ENCODE measurements at regions not wholly inside any gene's neighbourhood (a gene's known extent, or its start where the extent isn't known, plus 50 kb on each side); places are given as distances from the start of the nearest gene placed in this dataset.

DNA sequence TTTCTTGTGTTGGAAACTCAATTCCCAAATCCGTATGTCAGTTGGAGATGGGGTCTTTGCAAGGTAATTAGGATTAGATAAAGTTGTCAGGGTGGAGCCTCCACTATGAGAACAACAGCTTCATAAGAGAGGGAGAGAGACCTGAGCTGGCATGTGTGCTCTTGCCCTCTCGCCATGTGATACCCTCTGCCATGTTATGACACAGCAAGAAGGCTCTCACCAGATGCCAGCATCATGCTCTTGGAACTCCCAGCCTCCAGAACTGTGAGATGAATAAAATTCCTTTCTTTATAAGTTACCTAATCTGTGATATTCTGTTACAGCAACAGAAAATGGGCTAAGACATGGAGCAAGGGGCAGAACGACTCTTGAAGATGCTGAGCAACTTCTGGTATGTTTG lies 201.9 kb upstream of the BOD1L1 start:
- Mint-ChIP-seq H3K9me3 (peaks cover 8% of the 10 kb centered on the region), H3K4me1 (no peaks in the 10 kb centered on the region), H3K36me3 (ENCODE audit: low read depth) (no peaks in the 10 kb centered on the region), H3K27me3 (peaks cover 2% of the 10 kb centered on the region), H3K4me3 (no peak overlapping the region), H3K27ac (no peak overlapping the region)
- intact Hi-C loops (cut with micrococcal nuclease): no loop called here
- CTCF ChIA-PET: no interaction called here
- TF ChIP-seq, protein P1, sequence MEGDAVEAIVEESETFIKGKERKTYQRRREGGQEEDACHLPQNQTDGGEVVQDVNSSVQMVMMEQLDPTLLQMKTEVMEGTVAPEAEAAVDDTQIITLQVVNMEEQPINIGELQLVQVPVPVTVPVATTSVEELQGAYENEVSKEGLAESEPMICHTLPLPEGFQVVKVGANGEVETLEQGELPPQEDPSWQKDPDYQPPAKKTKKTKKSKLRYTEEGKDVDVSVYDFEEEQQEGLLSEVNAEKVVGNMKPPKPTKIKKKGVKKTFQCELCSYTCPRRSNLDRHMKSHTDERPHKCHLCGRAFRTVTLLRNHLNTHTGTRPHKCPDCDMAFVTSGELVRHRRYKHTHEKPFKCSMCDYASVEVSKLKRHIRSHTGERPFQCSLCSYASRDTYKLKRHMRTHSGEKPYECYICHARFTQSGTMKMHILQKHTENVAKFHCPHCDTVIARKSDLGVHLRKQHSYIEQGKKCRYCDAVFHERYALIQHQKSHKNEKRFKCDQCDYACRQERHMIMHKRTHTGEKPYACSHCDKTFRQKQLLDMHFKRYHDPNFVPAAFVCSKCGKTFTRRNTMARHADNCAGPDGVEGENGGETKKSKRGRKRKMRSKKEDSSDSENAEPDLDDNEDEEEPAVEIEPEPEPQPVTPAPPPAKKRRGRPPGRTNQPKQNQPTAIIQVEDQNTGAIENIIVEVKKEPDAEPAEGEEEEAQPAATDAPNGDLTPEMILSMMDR (IDR thresholded peaks at IDR 0.05): no peak
- ATAC-seq (ENCODE audit: low read depth) (no peak), DNase-seq (no peak)
- POLR2A ChIA-PET: no interaction called here

DNA sequence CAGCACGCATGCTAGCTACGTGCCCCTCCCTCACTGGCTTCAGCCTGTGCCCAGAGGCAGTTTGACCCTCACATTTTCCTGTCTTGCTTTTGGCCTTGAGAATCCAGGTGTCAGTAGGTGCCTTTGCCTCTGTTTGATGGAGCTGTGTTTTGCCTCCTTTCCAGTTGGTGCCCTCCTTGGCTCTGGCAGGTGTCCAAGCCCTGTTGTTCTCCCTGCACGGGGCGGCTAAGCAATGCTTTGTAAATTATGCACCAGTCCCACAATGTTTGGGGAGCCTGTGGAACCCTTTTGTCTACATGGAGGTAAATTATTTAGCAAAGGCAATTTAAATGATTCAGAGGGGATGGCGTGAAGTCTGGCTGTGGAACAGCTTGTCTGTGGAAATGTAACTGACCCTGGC lies 202.9 kb upstream of the BOD1L1 start:
- ChIA-PET CTCF (no interaction called here), POLR2A (no interaction called here)
- peaks cover 2% of the 10 kb centered on the region for H3K27me3 Mint-ChIP-seq
- H3K9me3 Mint-ChIP-seq: peaks cover 4% of the 10 kb centered on the region
- ATAC-seq (ENCODE audit: low read depth): no peak
- no peaks in the 10 kb centered on the region for H3K4me1 Mint-ChIP-seq
- TF ChIP-seq, protein P1 (IDR thresholded peaks at IDR 0.05): no peak
- no peak overlapping the region for H3K4me3 Mint-ChIP-seq
- H3K27ac Mint-ChIP-seq: no peak overlapping the region
- intact Hi-C loops (cut with micrococcal nuclease): no loop called here
- no peaks in the 10 kb centered on the region for H3K36me3 Mint-ChIP-seq (ENCODE audit: low read depth)
- no peak for DNase-seq

GRCh38 chr4:13833171-13833804 lies 205.8 kb upstream of the BOD1L1 start:
- Mint-ChIP-seq H3K27me3 (peaks cover 2% of the 10 kb centered on the region), H3K27ac (no peak overlapping the region), H3K4me3 (no peak overlapping the region), H3K4me1 (no peaks in the 10 kb centered on the region), H3K36me3 (ENCODE audit: low read depth) (no peaks in the 10 kb centered on the region), H3K9me3 (no peaks in the 10 kb centered on the region)
- no peak for DNase-seq
- intact Hi-C loops (cut with micrococcal nuclease): no loop called here
- TF ChIP-seq, protein P1 (IDR thresholded peaks at IDR 0.05): no peak
- CTCF ChIA-PET: no interaction called here
- POLR2A ChIA-PET: no interaction called here
- ATAC-seq (ENCODE audit: low read depth): no peak

DNA sequence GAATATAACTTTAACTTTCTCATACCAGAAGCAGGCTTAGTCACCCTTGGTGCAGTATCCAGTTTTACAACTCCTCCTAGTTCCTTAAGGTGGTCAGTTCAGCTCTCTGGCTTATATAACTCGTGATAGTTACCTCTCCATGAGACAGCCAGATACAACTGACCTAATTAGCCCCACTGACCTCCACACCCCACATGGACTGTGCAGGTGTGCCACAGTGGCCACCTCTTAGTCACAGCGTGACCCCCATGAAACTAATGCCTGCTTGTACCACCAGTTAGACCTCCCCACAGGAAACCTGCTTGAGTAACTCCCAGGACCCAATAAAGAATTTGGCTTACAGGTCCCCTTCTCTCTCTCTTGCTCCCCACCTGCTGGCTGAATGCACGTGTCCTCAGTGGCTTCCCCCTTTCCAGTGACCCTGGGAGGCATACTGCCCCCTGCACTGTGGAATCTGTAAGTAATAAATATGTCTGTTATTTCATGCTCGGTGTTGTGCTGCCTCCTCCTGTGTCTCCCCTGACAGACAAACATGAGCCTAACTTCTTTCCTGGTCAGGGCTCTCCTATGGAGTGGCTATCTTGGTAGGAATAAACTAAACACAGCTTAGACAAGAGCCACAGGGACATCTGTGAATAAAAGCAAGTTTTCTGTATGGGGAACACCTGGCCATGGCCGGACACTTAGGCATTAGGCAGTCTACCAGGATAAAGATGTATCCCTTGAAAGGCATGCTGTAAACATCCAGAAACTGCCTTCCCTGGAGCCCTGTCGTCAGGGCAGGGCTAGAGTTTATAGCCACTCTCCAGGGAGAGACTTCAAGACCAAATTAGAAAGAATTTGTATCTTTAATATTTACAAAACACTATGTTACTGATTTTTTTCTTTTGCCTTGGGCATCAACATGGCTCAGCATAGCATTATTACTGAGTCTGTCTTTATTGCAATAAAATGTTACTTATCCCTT lies 209.7 kb upstream of the BOD1L1 start:
- DNase-seq (no peak), ATAC-seq (ENCODE audit: low read depth) (no peak)
- ChIA-PET CTCF (no interaction called here), POLR2A (no interaction called here)
- intact Hi-C loops (cut with micrococcal nuclease): no loop called here
- H3K27me3 Mint-ChIP-seq: no peaks in the 10 kb centered on the region
- no peaks in the 10 kb centered on the region for H3K36me3 Mint-ChIP-seq (ENCODE audit: low read depth)
- H3K27ac Mint-ChIP-seq: no peak overlapping the region
- no peak overlapping the region for H3K4me3 Mint-ChIP-seq
- H3K4me1 Mint-ChIP-seq: no peaks in the 10 kb centered on the region
- TF ChIP-seq, protein P1 (IDR thresholded peaks at IDR 0.05): no peak
- H3K9me3 Mint-ChIP-seq: no peaks in the 10 kb centered on the region

- Mint-ChIP-seq H3K9me3 (no peaks in the 10 kb centered on the region), H3K4me1 (no peaks in the 10 kb centered on the region), H3K27me3 (no peaks in the 10 kb centered on the region), H3K36me3 (ENCODE audit: low read depth) (no peaks in the 10 kb centered on the region), H3K27ac (no peak overlapping the region), H3K4me3 (no peak overlapping the region)
- TF ChIP-seq, protein P1 (IDR thresholded peaks at IDR 0.05): no peak
- CTCF ChIA-PET: no interaction called here
- intact Hi-C loops (cut with micrococcal nuclease): no loop called here
- ATAC-seq (ENCODE audit: low read depth) (no peak), DNase-seq (no peak)
- POLR2A ChIA-PET: no interaction called here
Measured at GRCh38 chr4:13840502-13841190, 213.1 kb upstream of the BOD1L1 start.

Data from activated B cell treated with CpG ODN at 0.5 μM for 24 hours (primary cell).